NCI-H187 treated with DMSO at 0.1 percent for 48 hours (cell line): ENCODE measurements at regions not wholly inside any gene's neighbourhood (a gene's known extent, or its start where the extent isn't known, plus 50 kb on each side); places are given as distances from the start of the nearest gene placed in this dataset.

Experiments
- DNase-seq: peaks from one replicate; lab custom pipeline; 2025; lab: John Stamatoyannopoulos, UW

- no peak for DNase-seq
Measured at GRCh38 chr1:60173729-60174505, 100.3 kb upstream of the C1orf87 start.

- DNase-seq: no peak
Measured at GRCh38 chr1:60173006-60173405, 99.4 kb upstream of the C1orf87 start.

- DNase-seq: no peak
Measured at GRCh38 chr1:60171801-60172200, 98.2 kb upstream of the C1orf87 start.

GRCh38 chr1:60170709-60171108 lies 97.1 kb upstream of the C1orf87 start:
- DNase-seq: no peak

- no peak for DNase-seq
Measured at GRCh38 chr1:60169206-60169605, 95.6 kb upstream of the C1orf87 start.

GRCh38 chr1:60162936-60163335 lies 89.4 kb upstream of the C1orf87 start:
- DNase-seq: no peak

- no peak for DNase-seq
Measured at GRCh38 chr1:60160141-60160540, 86.6 kb upstream of the C1orf87 start.

GRCh38 chr1:60156371-60156770 lies 82.8 kb upstream of the C1orf87 start:
- DNase-seq: no peak

GRCh38 chr1:60153961-60154360 lies 80.4 kb upstream of the C1orf87 start:
- no peak for DNase-seq

- no peak for DNase-seq
Measured at GRCh38 chr1:60152891-60153290, 79.3 kb upstream of the C1orf87 start.

- no peak for DNase-seq
Measured at GRCh38 chr1:60151311-60151710, 77.7 kb upstream of the C1orf87 start.

- no peak for DNase-seq
Measured at GRCh38 chr1:60149251-60149650, 75.7 kb upstream of the C1orf87 start.

GRCh38 chr1:60146884-60147283 lies 73.3 kb upstream of the C1orf87 start:
- no peak for DNase-seq

GRCh38 chr1:60145771-60146170 lies 72.2 kb upstream of the C1orf87 start:
- no peak for DNase-seq

GRCh38 chr1:60141743-60142142 lies 68.2 kb upstream of the C1orf87 start:
- DNase-seq: no peak

- DNase-seq: no peak
Measured at GRCh38 chr1:60141276-60141675, 67.7 kb upstream of the C1orf87 start.

- DNase-seq: no peak
Measured at GRCh38 chr1:60137406-60137805, 63.8 kb upstream of the C1orf87 start.

GRCh38 chr1:60136395-60136794 lies 62.8 kb upstream of the C1orf87 start:
- no peak for DNase-seq

- DNase-seq: no peak
Measured at GRCh38 chr1:60134716-60135115, 61.1 kb upstream of the C1orf87 start.

- no peak for DNase-seq
Measured at GRCh38 chr1:60133848-60134247, 60.3 kb upstream of the C1orf87 start.

- no peak for DNase-seq
Measured at GRCh38 chr1:60133000-60133673, 59.6 kb upstream of the C1orf87 start.

- DNase-seq: no peak
Measured at GRCh38 chr1:60132108-60132507, 58.5 kb upstream of the C1orf87 start.

GRCh38 chr1:60130703-60131102 lies 57.1 kb upstream of the C1orf87 start:
- no peak for DNase-seq

- no peak for DNase-seq
Measured at GRCh38 chr1:60129911-60130310, 56.3 kb upstream of the C1orf87 start.
